Renal cortex interstitium (tissue), 11 donors: ENCODE measurements at regions not wholly inside any gene's neighbourhood (a gene's known extent, or its start where the extent isn't known, plus 50 kb on each side); places are given as distances from the start of the nearest gene placed in this dataset.

Experiments used
- DNase-seq, 11 donors: peaks; one replicate each; pipeline ENCODE4 v3.0.0-alpha.2; 2013; ENCODE audit warnings: low read depth in 9 of 11, low spot score in 4 of 11; ENCODE audit errors: extremely low read depth in 1 of 11

DNA sequence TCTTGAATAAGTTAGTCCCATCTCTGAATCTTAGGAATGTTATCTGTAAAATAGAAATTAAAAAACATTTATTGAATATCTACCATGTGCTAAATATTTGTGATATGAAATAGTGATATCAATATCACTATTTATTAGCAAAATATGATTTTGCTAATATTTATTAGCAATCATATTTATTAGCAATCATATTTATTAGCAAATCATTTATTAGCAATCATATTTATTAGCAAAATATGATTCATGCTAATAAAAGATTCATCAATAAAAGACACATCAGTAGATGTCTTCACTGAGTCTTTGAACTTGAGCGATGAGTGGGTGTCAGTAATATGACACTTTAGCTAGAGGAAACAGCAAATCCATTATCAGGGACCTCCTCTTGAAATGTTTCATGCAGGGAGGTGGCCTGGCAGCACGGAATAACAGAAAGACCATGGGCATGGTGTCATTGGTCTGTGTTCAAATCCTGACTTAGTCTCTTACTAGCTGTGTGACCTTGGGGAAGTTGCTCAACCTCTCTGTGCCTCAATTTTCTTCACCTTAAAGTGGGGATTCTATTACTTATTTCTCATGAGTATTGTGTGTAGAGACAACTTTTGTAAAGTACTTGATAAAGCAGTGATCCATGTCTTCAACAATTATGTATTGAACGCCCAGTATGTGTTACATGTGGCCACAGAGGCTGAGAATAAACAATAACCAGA lies 456.2 kb upstream of the MEX3C start:
- no peak for DNase-seq

DNA sequence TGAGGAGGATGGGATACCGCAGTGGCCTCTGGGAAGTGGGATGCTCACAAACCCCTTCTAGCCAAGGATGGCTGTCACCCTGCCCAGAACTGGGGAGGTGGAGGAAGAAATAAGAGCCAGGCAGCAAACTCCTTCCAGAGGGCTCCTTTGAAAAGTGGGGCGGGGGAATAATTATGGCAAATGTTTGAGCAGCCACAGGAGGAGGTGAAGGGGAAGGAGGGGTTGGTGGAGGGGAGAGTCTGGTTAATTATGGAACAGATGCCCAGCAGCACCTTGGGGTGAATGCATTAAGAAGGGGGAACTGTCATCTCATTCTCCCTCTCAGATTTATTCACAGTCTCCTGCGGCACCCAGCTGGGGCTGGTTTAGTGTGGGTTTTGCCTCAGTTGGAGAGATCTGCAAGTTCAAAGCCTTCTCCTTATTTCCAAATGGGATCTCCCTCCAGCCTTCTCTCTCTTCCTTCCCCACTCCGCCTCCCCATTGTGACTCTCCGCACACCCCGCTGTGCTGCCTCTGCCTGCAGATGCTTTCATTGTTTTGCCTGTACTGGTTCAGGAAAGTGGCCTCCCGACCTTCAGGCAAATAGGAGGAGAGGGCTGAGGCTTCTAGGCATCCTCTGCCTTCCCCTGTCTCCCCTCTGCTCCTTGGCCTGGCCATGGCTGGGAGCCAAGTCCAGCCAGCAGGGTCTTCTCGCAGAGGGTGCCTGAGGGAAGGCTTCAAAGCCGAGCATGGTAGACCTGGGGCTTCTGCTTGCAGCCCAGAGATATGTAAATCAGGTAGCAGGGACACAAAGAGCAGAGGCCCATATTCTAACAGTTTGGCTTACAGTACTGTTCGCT lies 457.2 kb upstream of the MEX3C start:
- DNase-seq: no peak

DNA sequence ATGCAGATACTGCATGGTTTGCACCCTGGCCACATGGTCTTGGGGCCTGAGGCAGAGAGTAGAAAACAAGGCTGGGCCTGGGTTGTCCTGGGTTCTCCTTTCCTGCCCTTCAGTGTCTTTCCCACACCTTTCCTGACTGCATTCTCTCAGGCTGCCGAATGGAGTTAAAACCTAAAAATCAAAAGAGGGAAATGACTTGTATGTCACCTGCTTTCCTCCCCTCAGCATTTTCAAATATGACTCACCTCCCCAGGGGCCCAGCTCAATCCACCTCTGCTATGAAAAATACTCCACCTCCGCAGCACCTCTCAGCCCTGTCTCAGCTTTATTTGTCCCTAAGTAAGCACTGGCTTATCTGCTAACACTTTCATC lies 457.8 kb upstream of the MEX3C start:
- DNase-seq: no peak

GRCh38 chr18:51656249-51656648 lies 458.8 kb upstream of the MEX3C start:
- no peak for DNase-seq

DNA sequence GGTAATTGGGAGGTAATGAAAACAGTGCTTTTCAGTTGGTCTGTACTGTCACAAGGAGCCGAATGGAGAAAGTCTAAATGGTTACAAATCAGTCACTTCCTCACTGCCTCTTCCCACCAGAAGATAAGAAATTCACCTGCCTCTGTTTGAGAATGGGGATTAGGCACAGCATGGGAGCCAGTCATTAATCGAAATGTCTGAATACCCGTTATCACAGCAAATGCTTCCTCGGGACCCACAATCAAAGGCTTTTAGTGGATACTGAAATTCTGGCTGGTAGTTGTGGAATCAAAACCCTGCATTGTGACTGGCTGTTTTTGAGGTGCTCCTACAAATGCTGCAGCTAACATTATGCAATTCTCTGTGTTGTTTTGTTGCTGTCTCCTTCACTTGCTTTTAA lies 461.0 kb upstream of the MEX3C start:
- DNase-seq: no peak

GRCh38 chr18:51659781-51660180 lies 462.3 kb upstream of the MEX3C start:
- DNase-seq: no peak

DNA sequence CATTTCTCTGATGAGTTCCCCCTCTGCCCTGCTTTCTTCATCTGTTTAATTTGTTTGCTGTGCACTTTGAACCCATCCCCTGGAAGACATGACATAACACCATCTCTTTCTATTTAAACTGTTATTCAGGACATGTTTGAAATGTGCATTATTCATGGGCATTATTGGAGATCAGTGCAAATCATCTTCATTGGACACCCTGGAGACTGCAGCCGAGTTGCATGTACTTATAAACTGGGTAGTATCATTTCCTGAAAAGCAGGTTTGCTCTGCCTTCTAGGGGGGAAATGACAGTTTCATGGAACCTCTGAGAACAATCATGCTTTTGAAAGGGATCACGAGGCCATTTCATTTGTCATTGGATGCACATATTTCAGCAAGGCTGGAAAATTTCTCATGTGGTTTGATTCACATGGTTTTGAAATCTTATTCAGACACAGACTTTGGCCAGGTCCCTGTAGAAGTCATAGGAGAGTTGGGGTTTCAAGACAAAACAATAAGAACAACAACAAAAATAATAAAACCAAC lies 462.8 kb upstream of the MEX3C start:
- no peak for DNase-seq

- DNase-seq: no peak
Observed at GRCh38 chr18:51664236-51664635, 466.8 kb upstream of the MEX3C start.

GRCh38 chr18:51666763-51667191 lies 469.3 kb upstream of the MEX3C start:
- DNase-seq: peak in 4 of 11 donors; percentile 4 to 30 (median 22)

DNA sequence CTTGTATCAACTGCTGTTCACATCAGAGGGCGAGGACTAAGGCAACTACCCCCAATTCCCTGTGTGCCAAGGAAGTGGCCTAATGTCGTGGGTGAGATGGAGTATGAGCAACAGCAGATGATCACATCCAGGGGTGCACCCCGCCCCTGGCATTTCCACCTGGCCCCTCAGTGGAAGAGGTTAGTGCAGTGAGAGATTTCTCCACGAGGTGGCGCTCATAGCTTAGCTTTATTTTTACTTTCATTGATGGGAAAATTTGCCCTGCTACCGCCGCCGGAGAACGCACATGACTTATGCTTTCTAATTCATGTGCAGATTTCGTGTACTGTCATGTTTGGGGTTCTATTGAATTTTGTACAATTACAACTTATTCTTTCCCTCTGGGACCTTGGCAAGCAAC lies 470.6 kb upstream of the MEX3C start:
- peak in 10 of 11 donors; percentile 22 to 58 (median 42) for DNase-seq

DNA sequence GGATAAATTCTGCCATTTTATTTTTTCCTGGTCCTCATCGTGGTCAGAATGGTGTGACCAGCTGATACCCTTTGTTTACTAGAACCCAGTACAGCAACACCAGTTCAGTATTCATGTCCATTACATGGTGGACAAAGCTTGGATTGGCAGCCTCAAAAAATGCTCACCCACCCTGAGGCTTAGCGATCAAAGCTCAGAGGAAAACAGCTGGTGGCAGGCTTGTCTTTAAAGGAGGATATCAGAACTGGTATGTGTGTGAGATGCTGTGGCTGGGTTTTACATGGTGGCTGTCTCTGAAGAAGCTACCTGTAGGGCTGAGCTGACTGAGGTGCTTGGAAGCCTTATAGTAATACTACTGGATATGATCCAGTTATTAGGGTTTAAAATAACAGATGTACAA lies 471.1 kb upstream of the MEX3C start:
- no peak for DNase-seq

DNA sequence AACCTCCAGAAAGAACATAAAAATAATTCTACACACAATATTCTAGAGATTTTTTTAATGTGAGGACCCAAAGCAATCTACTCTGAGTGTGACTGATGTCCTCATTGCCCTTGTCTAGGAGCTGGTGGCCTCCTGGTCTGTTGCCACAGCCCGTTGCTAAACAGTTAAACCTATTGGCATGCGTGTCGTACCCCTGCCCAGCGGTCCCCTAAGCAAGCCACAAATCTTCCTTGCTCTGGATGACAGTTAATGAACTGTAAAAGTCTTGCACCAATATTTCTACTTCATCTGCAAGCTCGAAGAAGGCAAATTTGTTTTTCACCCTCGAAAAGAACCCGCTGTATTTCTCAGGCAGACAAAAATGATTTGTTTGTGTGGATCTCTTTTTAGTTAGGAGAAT lies 489.1 kb upstream of the MEX3C start:
- peak in 5 of 11 donors; percentile 7 to 31 (median 10) for DNase-seq

- DNase-seq: no peak
Observed at GRCh38 chr18:51687845-51688585, 490.5 kb upstream of the MEX3C start.

DNA sequence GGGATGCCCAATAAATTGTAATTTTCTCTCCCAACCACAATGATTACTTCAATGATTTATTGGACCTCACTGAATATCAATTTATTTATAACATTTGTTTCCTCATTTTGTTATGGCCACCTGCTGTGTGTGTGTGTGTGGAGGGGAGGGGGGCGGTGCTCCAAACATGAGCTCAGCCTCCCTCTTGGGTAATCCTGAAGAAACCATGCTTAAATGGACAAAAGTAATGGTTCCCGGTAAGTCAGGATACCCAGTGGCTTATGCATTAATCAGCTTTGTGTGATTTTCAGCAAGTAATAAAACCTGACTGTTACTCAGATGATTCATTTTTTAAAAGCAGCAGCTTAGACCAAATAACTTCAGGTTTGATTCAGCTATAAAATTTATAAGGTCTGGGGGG lies 495.1 kb upstream of the MEX3C start:
- no peak for DNase-seq

- DNase-seq: no peak
Observed at GRCh38 chr18:51711298-51711889, 513.9 kb upstream of the MEX3C start.

DNA sequence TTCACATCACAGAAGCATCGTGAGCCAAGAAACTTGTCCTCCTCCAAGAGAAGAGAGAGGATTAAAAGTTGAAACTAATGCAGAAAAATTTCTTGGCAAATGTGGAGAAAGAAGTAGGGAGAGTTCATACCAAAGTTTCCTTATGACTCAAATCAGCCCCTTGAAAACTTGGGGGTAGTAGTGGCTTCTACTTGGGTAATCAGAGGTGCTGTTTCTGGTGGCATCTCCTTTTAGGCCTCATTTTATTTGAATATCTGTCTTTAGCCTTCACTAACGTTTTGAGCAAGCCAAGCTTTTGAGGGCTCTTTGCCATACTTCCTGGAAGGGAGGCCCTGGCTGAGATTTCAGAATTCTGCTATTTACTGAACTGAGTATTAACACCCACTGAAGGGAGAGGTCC lies 515.3 kb upstream of the MEX3C start:
- DNase-seq: no peak

- no peak for DNase-seq
Observed at GRCh38 chr18:51716277-51716676, 518.8 kb upstream of the MEX3C start.

- DNase-seq: no peak
Observed at GRCh38 chr18:51721388-51721787, 523.9 kb upstream of the MEX3C start.

GRCh38 chr18:51721996-51722395 lies 524.5 kb upstream of the MEX3C start:
- no peak for DNase-seq
